Transverse colon (tissue), 3 donors: ENCODE measurements at regions not wholly inside any gene's neighbourhood (a gene's known extent, or its start where the extent isn't known, plus 50 kb on each side); places are given as distances from the start of the nearest gene placed in this dataset.

Source experiments
- CTCF ChIP-seq, 5 experiments: fragments of 200-600 bp in 3 of 5; fragments of 450-650 bp in 2 of 5; sonication (generic) in 3 of 5; IDR thresholded peaks; 1 replicate in 2 of 5; 2 replicates in 3 of 5; pipeline ENCODE4 v1.5.1; 2016 to 2017; ENCODE audit warnings: antibody characterized with exemption in 5 of 5, inconsistent platforms in 3 of 5, mild to moderate bottlenecking in 2 of 5, moderate library complexity in 1 of 5
- POLR2A ChIP-seq: fragments of 450-650 bp; IDR thresholded peaks from one replicate; pipeline ENCODE4 v1.6.1; 2016; ENCODE audit warnings: antibody characterized with exemption, mild to moderate bottlenecking, moderate library complexity

- no peak for TF ChIP-seq CTCF (IDR thresholded peaks at IDR 0.05)
- no peak for TF ChIP-seq POLR2A
Measured at GRCh38 chr11:86893235-86893634, 62.0 kb downstream of the FZD4 start.
